ENCODE measurements at regions not wholly inside any gene's neighbourhood (a gene's known extent, or its start where the extent isn't known, plus 50 kb on each side); places are given as distances from the start of the nearest gene placed in this dataset.

GRCh38 chr1:29811727-29812407 lies 575.5 kb downstream of the PTPRU start:
- no peak for DNase-seq (ENCODE audit: low read depth)
- TF ChIP-seq CTCF (IDR thresholded peaks at IDR 0.05; ENCODE audit: low read length, missing control alignments): no peak

GRCh38 chr1:29811247-29811646 lies 574.9 kb downstream of the PTPRU start:
- DNase-seq (ENCODE audit: low read depth): no peak
- TF ChIP-seq CTCF (IDR thresholded peaks at IDR 0.05; ENCODE audit: low read length, missing control alignments): no peak
- no peak overlapping the region for H3K4me3 ChIP-seq (replicated peaks; ENCODE audit: low read depth, low read length)

More at GRCh38 chr1:29811727-29812407, 575.5 kb downstream of the PTPRU start:
- no peak overlapping the region for H3K4me3 ChIP-seq (replicated peaks; ENCODE audit: low read depth, low read length)

- no peak for DNase-seq (ENCODE audit: low read depth)
- H3K4me3 ChIP-seq (replicated peaks; ENCODE audit: low read depth, low read length): no peak overlapping the region
- no peak for TF ChIP-seq CTCF (IDR thresholded peaks at IDR 0.05; ENCODE audit: low read length, missing control alignments)
Observed at GRCh38 chr1:29810121-29811120, 574.1 kb downstream of the PTPRU start.

DNA sequence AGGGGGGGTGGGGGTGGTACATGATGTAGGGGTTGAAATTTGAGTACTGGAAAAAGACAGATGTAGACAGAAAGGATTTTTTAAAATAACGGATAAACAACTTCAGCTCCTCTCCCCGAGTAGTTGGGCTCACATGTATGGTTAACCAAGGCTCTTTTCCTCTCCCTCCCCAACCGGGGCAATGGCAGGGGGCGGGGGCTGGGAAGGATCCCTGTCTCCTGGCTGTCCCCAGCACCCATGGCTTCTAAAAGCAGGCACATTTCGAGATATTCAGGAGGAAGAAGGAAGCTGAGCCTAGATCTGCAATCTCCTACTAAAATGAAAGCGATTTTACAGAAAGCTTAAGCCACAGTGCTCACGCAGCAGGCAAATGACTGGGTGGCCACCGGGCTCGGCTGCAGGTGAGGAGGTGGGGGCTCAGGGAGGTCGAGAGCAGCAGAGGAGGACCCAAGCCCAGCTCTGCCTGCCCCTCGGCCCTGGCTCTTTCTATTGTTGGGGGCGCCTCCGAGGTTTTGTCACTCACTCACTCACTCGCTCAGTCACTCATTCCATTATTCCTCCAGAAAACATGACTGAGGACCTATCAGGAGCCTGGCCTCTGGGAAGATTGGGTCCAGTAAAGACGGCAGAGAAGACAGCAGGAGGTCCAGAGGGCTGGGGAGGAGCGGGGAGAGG lies 573.3 kb downstream of the PTPRU start:
- no peak for DNase-seq (ENCODE audit: low read depth)
- H3K4me3 ChIP-seq (replicated peaks; ENCODE audit: low read depth, low read length): no peak overlapping the region
- TF ChIP-seq CTCF (IDR thresholded peaks at IDR 0.05; ENCODE audit: low read length, missing control alignments): no peak

GRCh38 chr1:29808141-29808995 lies 572.0 kb downstream of the PTPRU start:
- TF ChIP-seq CTCF (IDR thresholded peaks at IDR 0.05; ENCODE audit: low read length, missing control alignments): no peak
- DNase-seq (ENCODE audit: low read depth): no peak
- H3K4me3 ChIP-seq (replicated peaks; ENCODE audit: low read depth, low read length): no peak overlapping the region

GRCh38 chr1:29807689-29808088 lies 571.4 kb downstream of the PTPRU start:
- no peak for TF ChIP-seq CTCF (IDR thresholded peaks at IDR 0.05; ENCODE audit: low read length, missing control alignments)
- no peak for DNase-seq (ENCODE audit: low read depth)

More at GRCh38 chr1:29807689-29808088, 571.4 kb downstream of the PTPRU start:
- no peak overlapping the region for H3K4me3 ChIP-seq (replicated peaks; ENCODE audit: low read depth, low read length)

All from fibroblast of pulmonary artery (primary cell).